K562 (cell line): ENCODE measurements at regions not wholly inside any gene's neighbourhood (a gene's known extent, or its start where the extent isn't known, plus 50 kb on each side); places are given as distances from the start of the nearest gene placed in this dataset.
A peak's percentile ranks its signal among the peaks of the same experiment; 100 is the strongest.

Experiments
- ATAC-seq: fragments of 200-7000 bp; cut with Tn5 transposase; 3 replicates; pipeline ENCODE4 v1.9.1; 2020; ENCODE audit warnings: moderate library complexity
- BruUV-seq: library from RNA; stranded (reverse); fragments of 400-500 nt; replicated peaks from 2 replicates; lab custom pipeline; 2021; lab: Mats Ljungman, UMichigan
- CTCF ChIA-PET: fragments of 300-600 bp; formaldehyde crosslinking; extraction: SDS; loops from one replicate; lab custom pipeline; 2021; ENCODE audit warnings: low intra/inter-chr PET ratio; lab: Yijun Ruan, JAX
- POLR2A ChIA-PET: fragments of 300-600, 350-650 bp; sonication (Branson Sonifier 250); formaldehyde crosslinking; extraction: SDS; loops from one replicate; lab custom pipeline; 2021; ENCODE audit warnings: antibody characterized with exemption, inconsistent platforms; lab: Yijun Ruan, JAX
- DNase-seq, 4 experiments: peaks; one replicate each; pipeline versions ENCODE4 v3.0.0 to v3.0.0-alpha.2; 2011 to 2018; ENCODE audit warnings: low spot score in 3 of 4, mixed read lengths in 3 of 4; ENCODE audit errors: extremely low read depth in 1 of 4
- FAIRE-seq: peaks from 2 replicates; lab custom pipeline; 2011; peaks lifted over from hg19 to GRCh38; lab: Jason Lieb, UNC
- H2AFZ ChIP-seq: 2 replicates; pipeline ENCODE4 v1.6.0; 2011; ENCODE audit warnings: low read depth, low read length, control low read depth, inconsistent platforms
- H3K27ac ChIP-seq: fragments of 200-600 bp; 3 replicates; pipeline ENCODE4 v1.8.0; 2011; ENCODE audit warnings: low read depth, mild to moderate bottlenecking, control low read depth, inconsistent platforms, low read length, moderate library complexity, mixed read lengths; ENCODE audit errors: extremely low read depth
- H3K27me3 ChIP-seq, 2 experiments: fragments of 300-600 bp in 1 of 2; 2 replicates in 1 of 2; 3 replicates in 1 of 2; pipeline versions ENCODE4 v1.6.0 to v1.8.0; 2011; ENCODE audit warnings: inconsistent platforms in 2 of 2, low read length in 2 of 2, mild to moderate bottlenecking in 1 of 2, mixed read lengths in 1 of 2, moderate library complexity in 1 of 2; ENCODE audit not compliant: control insufficient read depth in 2 of 2, insufficient read depth in 2 of 2
- H3K36me3 ChIP-seq: fragments of 300-600 bp; 3 replicates; pipeline ENCODE4 v1.8.0; 2011; ENCODE audit warnings: mild to moderate bottlenecking, low read length, inconsistent platforms; ENCODE audit not compliant: control insufficient read depth, insufficient read depth
- H3K4me1 ChIP-seq, 2 experiments: fragments of 200-600 bp in 1 of 2; replicated peaks in 1 of 2; 2 replicates in 1 of 2; 3 replicates in 1 of 2; pipeline versions ENCODE4 v1.5.1 to v1.8.0; 2011; ENCODE audit warnings: inconsistent platforms in 2 of 2, low read length in 2 of 2, mild to moderate bottlenecking in 1 of 2, mixed read lengths in 1 of 2, moderate library complexity in 1 of 2; ENCODE audit not compliant: control insufficient read depth in 2 of 2, insufficient read depth in 2 of 2
- H3K4me2 ChIP-seq: 2 replicates; pipeline ENCODE4 v1.6.1; 2011; ENCODE audit warnings: low read length, control low read depth, inconsistent platforms, mixed read lengths; ENCODE audit not compliant: insufficient read depth
- H3K4me3 ChIP-seq: fragments of 200-600 bp; sonication (generic), shearing (Covaris generic); 2 replicates; pipeline ENCODE4 v1.5.1; 2016; ENCODE audit warnings: control low read depth, inconsistent platforms
- H3K79me2 ChIP-seq: fragments of 200-600 bp; 3 replicates; pipeline ENCODE4 v1.8.0; 2011; ENCODE audit warnings: low read length, inconsistent platforms; ENCODE audit not compliant: control insufficient read depth, insufficient read depth
- H3K9ac ChIP-seq, 2 experiments: 2 replicates each; pipeline versions ENCODE4 v1.6.0 to v1.6.1; 2011; ENCODE audit warnings: low read depth in 2 of 2, low read length in 2 of 2, control low read depth in 1 of 2, inconsistent platforms in 1 of 2, mild to moderate bottlenecking in 1 of 2, mixed read lengths in 1 of 2; ENCODE audit not compliant: insufficient read depth in 1 of 2
- H3K9me1 ChIP-seq: one replicate; pipeline ENCODE4 v1.6.0; 2011; ENCODE audit warnings: inconsistent platforms, mild to moderate bottlenecking, low read length, moderate library complexity; ENCODE audit not compliant: control insufficient read depth, insufficient read depth
- H3K9me3 ChIP-seq: replicated peaks from 2 replicates; pipeline ENCODE4 v1.5.1; 2011; ENCODE audit warnings: low read depth, low read length, inconsistent platforms; ENCODE audit not compliant: control insufficient read depth, insufficient read depth
- H4K20me1 ChIP-seq: replicated peaks from 2 replicates; pipeline ENCODE4 v1.6.1; 2011; ENCODE audit warnings: low read length, inconsistent platforms, mixed read lengths; ENCODE audit not compliant: control insufficient read depth, insufficient read depth
- KLF13 ChIP-seq: fragments of 450-650 bp; IDR thresholded peaks from 2 replicates; pipeline ENCODE4 v1.6.1; 2016; ENCODE audit warnings: missing genetic modification characterization, low read depth, mild to moderate bottlenecking, missing compliant biosample characterization, moderate library complexity, borderline replicate concordance
- MIER1 ChIP-seq: fragments of 450-650 bp; IDR thresholded peaks from 2 replicates; pipeline ENCODE4 v1.6.1; 2016; ENCODE audit warnings: antibody characterized with exemption, mild to moderate bottlenecking, low read depth
- ZNF41 ChIP-seq: fragments of 250-450 bp; sonication (Bioruptor Pico); conservative IDR thresholded peaks from 2 replicates; pipeline ENCODE4 v1.4.0; 2020; ENCODE audit warnings: mild to moderate bottlenecking
- WGBS: fragments of 100-300 bp; shearing (Covaris generic); methylation state at CpG from one replicate; pipeline ENCODE4 v1.1.6; 2016; ENCODE audit warnings: low coverage, mixed read lengths; ENCODE audit not compliant: insufficient coverage; ENCODE audit errors: missing lambda C conversion rate; 5-methylcytosine and 5-hydroxymethylcytosine counted together
- in situ Hi-C: fragments of 300-500 bp; cut with MboI; formaldehyde crosslinking; loops from 4 replicates; pipeline ENCODE4 v1.15.0; 2018; ENCODE audit warnings: inconsistent platforms, mixed read lengths
- intact Hi-C: fragments of 100-400 bp; cut with micrococcal nuclease; formaldehyde crosslinking; loops from 2 replicates; pipeline ENCODE4 v1.14.2; 2022

DNA sequence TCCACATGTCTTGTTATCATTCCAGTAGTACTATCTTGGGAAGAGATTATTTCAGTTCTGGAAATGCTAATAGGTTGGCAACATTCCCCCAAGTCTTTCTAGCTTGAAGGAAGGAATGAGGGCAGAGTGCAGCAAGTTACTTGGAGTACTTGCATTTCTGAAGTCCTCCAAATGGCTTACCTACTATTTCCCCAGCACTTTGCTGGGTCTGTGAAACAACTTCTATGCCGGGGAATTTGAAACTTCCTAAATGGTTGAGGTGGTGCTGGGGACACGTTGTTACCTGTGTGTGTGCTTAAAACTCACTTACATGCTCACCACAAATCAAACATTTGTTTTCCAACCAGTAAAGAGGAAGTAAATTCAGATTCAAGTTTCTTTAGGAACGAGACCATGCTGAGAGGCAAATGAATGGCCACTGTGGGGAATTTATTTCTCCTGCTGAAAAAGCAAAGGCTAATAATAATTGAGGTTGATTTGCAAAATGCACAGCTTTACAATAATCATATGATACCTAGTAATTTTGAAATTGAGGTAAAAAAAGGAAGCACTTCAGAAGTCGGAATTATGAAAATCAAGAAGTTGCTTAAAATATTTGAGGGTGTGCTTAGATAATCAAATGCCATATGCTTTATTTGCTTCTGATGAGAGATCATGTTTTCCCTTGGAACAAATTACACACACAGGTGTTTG is 1167.7 kb upstream of the ZEB2 start:
- Histone ChIP-seq H3K79me2 (no peaks in the 10 kb centered on the region), H2AFZ (peak overlapping the region; percentile 82), H3K9me3 (peaks cover 6% of the 10 kb centered on the region), H3K36me3 (peaks cover 11% of the 10 kb centered on the region), H3K9me1 (no peaks in the 10 kb centered on the region), H3K9ac (no peak overlapping the region), H4K20me1 (no peaks in the 10 kb centered on the region), H3K27me3 (no peaks in the 10 kb centered on the region), H3K4me3 (no peak overlapping the region), H3K4me2 (no peak overlapping the region), H3K27ac (no peak overlapping the region), H3K4me1 (peaks cover 0 to 14% of the 10 kb centered on the region in 2 experiments; a peak in 2 of 5 replicates)
- DNase-seq = no peak
- 0 out of 2 replicates have a peak, but pooled peaks have one; percentile 28 for TF ChIP-seq MIER1
- no peak for TF ChIP-seq ZNF41 (CRISPR knock-in tag)
- in situ Hi-C loops = no loop called here
- 52% methylated on average over 4 of the region's 4 CpGs for WGBS
- ChIA-PET CTCF (no interaction called here), POLR2A (no interaction called here)
- ATAC-seq = peak; percentile 43
- no TSS peak for BruUV-seq
- no peak for FAIRE-seq
- intact Hi-C loops = no loop called here

DNA sequence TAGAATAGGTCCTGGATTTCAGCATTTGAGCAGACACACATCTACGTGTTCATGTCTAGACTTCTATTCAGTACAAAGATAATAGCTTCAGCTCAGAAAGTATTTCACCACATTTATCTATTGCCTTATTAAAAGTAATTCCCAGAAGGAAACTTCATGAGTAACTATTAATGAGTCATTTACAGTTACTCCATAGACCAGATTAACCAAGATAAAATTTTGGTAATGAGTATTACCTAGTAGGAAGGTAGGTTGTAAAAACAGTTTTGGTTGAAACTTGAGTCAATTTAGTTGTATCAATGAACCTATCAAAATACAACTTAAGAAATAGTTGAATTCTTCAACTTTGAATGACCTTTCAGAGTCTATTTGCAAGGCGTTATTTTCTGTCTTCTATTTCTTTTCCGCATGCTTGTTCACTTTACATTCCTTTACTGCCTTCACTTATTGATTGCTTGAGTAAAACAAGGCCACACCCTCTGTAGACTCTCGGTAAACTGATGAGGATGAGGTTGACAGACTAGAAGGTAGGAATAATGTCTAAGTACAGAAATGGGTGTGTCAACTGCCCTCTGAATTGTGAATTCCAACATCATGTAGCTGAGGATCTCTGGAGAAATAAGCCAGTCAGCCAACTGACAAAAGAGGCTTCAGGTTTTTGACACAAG is 1165.6 kb upstream of the ZEB2 start:
- H3K4me1 ChIP-seq = peaks cover 0 to 8% of the 10 kb centered on the region in 2 experiments; a peak in 2 of 5 replicates
- ChIA-PET POLR2A (no interaction called here), CTCF (no interaction called here)
- no peak for ATAC-seq
- H3K9me1 ChIP-seq = no peaks in the 10 kb centered on the region
- H3K4me3 ChIP-seq = no peak overlapping the region
- DNase-seq = no peak
- H4K20me1 ChIP-seq = no peaks in the 10 kb centered on the region
- H2AFZ ChIP-seq = 0 out of 2 replicates have a peak overlapping the region, but pooled peaks have one; percentile 3
- in situ Hi-C loops (no loop called here), intact Hi-C loops (no loop called here)
- H3K9me3 ChIP-seq = 0 out of 2 replicates have a peak, but pooled peaks cover 2% of the 10 kb centered on the region
- TF ChIP-seq KLF13 (tag) = no peak
- H3K79me2 ChIP-seq = no peaks in the 10 kb centered on the region
- peaks cover 4% of the 10 kb centered on the region; the same call in 1 of the 3 replicates for H3K36me3 ChIP-seq
- H3K27me3 ChIP-seq = no peaks in the 10 kb centered on the region
- H3K27ac ChIP-seq = no peak overlapping the region
- no peak for FAIRE-seq
- no peak overlapping the region for H3K4me2 ChIP-seq
- no TSS peak for BruUV-seq
- WGBS = 75% methylated on average over 4 of the region's 4 CpGs
- H3K9ac ChIP-seq = no peak overlapping the region
